Effector CD4-positive, alpha-beta T cell (primary cell): ENCODE measurements at regions not wholly inside any gene's neighbourhood (a gene's known extent, or its start where the extent isn't known, plus 50 kb on each side); places are given as distances from the start of the nearest gene placed in this dataset.

Experiments
- DNase-seq: peaks from one replicate; pipeline ENCODE4 v3.0.0-alpha.2; 2020

GRCh38 chr12:4859478-4860210 is 50.1 kb upstream of the KCNA1 start:
- DNase-seq = no peak
